ENCODE measurements at regions not wholly inside any gene's neighbourhood (a gene's known extent, or its start where the extent isn't known, plus 50 kb on each side); places are given as distances from the start of the nearest gene placed in this dataset.
"Not testable (repeated sequence)": the region's sequence is repeated elsewhere in the genome, so short reads cannot be mapped to it uniquely, and the experiment has no call there.

- no peak for DNase-seq (ENCODE audit: low read depth in 4 of 4, low spot score in 3 of 4)
Measured at GRCh38 chr5:50898966-50899365, 232.5 kb downstream of the PARP8 start.

DNA sequence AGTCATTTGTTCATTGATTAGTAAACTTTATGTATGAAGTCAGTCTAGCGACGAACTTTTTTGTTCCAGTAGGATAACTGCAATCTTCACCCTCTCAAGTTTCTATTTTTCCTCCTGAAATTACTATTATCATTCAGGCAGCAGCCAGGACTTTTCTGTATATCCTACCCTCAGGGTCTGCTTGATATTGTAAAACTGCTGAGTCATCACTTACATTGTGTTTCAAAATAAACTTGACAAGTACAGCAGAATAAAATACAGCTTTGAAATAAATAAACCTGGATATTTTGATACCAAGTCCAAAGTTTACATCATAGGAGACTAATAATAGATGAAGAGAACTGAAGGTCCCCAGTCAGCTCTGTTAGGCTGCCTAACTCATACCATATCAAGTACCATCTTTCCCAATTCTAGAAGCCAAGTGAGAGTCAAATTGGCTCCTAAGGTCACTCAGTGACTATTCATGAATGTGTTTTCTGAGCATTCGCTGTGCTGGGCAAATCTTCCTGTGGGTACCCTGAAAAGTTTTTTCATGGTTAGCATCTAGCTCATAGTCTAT is 234.6 kb downstream of the PARP8 start:
- no peak for DNase-seq (ENCODE audit: low read depth in 4 of 4, low spot score in 3 of 4)

GRCh38 chr5:50903651-50904050 is 237.2 kb downstream of the PARP8 start:
- no peak for DNase-seq (ENCODE audit: low read depth in 4 of 4, low spot score in 3 of 4)

DNA sequence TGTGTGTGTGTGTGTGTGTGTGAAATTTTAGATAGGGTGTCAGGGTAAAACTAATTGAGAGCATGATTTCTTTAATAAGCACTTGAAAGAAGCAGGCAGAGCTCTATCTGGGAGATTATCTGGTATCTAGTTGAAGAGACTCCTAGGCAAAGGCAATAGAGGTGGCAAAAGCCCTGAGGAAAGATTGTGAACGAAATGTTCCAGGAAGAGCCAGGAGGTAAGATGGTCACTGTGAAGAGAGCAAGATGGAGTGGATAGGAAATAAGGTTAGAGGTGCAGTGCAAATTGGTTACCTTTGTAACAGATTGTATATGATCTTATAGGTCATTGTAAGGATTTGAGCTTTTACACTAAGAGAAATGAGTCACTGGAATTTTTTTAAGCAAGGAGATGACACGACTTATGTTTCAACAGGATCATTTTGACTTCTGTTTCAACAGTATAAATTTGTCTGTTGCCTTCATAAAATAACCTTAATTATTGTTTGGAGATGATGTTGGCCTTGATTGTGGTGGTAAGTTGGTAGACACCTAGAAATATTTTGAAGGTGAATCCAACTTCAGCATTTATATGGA is 239.6 kb downstream of the PARP8 start:
- DNase-seq (ENCODE audit: low read depth in 4 of 4, low spot score in 3 of 4) = no peak

- not testable (repeated sequence) for DNase-seq (ENCODE audit: low read depth in 4 of 4, low spot score in 3 of 4)
Measured at GRCh38 chr5:50920160-50920559, 253.7 kb downstream of the PARP8 start.

- DNase-seq (ENCODE audit: low read depth in 4 of 4, low spot score in 3 of 4) = no peak
Measured at GRCh38 chr5:50921366-50922133, 255.1 kb downstream of the PARP8 start.

GRCh38 chr5:50922134-50922941 is 255.9 kb downstream of the PARP8 start:
- not testable (repeated sequence) for DNase-seq (ENCODE audit: low read depth in 4 of 4, low spot score in 3 of 4)

GRCh38 chr5:50922942-50923767 is 256.7 kb downstream of the PARP8 start:
- no peak for DNase-seq (ENCODE audit: low read depth in 4 of 4, low spot score in 3 of 4)

DNA sequence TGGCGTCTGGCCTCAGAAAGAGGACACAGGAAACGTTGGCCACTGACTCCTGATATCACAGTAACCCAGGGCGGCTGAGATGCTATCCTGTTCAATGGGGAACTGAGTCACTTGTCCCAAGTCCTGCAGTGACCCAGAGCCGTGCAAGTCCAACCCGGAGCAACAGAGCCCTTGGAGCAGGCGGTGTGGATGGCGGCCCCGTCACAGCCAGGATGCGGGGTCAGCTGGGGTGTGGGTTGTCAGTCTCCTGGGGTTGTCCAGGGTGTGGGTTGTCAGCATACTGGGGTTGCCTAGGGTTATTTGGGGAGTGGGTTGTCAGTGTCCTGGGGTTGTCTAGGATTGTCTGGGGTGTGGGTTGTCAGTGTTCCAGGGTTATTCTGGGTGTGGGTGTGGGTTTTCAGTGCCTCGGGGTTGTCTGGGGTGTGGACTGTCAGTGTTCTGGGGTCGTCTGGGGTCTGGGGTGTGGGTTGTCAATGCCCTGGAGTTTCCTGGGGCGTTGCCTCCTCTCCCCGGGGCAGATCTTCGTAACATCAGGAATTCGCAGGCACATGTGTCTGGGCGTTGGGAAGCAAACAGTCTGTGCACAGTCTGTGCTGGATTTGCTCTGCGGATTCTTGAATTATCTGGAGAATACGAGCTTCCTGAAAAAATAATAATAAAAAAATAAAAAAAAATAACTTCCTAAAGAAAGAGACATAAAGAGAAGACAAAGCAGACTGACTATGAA is 257.5 kb downstream of the PARP8 start:
- DNase-seq (ENCODE audit: low read depth in 4 of 4, low spot score in 3 of 4) = no peak

DNA sequence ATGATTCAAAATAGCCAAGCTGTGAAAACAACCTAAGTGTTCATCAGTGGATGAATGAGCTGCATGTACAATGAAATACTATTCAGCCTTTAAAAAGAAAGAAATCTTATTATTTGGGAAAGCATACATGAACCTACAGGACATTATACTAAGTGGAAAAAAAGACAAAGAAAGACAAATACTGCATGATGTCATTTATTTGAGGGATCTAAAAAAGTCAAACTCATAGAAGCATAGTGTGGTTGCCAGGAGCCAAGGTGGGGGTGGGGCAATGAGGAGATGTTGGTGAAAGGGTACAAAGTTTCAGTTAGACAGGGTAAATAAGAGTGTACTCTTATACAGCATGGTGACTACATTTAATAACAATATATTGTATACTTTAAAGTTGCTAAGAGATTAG is 261.5 kb downstream of the PARP8 start:
- DNase-seq (ENCODE audit: low read depth in 4 of 4, low spot score in 3 of 4) = no peak

- no peak for DNase-seq (ENCODE audit: low read depth in 4 of 4, low spot score in 3 of 4)
Measured at GRCh38 chr5:50929174-50929573, 262.7 kb downstream of the PARP8 start.

- no peak for DNase-seq (ENCODE audit: low read depth in 4 of 4, low spot score in 3 of 4)
Measured at GRCh38 chr5:50934343-50934742, 267.9 kb downstream of the PARP8 start.

- DNase-seq (ENCODE audit: low read depth in 4 of 4, low spot score in 3 of 4) = no peak
Measured at GRCh38 chr5:50945139-50945538, 278.7 kb downstream of the PARP8 start.

- peak in 1 of 4 donors; percentile 15 for DNase-seq (ENCODE audit: low read depth in 4 of 4, low spot score in 3 of 4)
Measured at GRCh38 chr5:50947906-50948683, 281.7 kb downstream of the PARP8 start.

DNA sequence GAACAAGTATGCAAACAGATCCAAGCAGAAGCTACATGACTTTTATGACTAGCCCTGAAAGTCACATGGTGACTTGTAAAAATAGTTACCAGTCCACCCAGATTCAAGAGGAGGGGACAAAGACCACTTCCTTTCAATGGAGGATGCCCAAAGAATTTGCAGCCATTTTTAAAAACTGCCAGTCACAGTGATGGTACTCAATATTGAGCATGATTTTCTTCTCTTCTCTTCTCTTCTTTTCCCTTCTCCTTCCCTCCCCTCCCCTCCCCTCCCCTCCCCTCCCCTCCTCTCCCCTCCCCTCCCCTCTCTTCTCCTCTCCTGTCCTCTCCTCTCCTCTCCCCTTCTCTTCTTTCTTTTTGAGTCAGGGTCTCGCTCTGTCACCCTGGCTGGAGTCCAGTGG is 286.9 kb downstream of the PARP8 start:
- no peak for DNase-seq (ENCODE audit: low read depth in 4 of 4, low spot score in 3 of 4)

DNA sequence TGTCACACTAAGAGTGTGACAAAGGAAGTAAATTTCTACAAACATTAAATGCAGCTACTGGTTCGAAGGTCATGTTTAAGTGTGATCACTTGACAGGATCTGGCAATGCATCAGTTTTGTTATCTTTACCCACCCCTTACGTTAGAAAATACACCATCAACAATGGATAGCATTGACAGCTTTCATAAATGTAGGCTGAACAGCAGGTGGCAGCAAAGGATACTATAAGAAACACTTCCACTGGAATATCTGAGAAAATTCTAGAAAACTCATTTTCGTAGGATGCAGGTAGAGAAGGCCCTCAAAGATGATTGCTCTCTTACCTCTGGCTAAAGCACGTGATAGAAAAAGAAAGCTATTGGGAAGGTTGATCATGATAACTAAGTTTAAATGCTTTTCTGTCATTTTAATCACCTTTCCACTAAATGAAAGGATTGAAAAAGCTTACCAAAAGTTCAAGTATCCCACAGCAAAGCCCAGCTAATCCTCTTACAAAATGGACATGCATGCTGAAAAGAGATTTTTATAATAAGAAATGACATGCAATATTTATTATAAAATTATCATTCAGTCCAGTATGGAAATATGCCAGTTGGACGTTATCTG is 292.5 kb downstream of the PARP8 start:
- DNase-seq (ENCODE audit: low read depth in 4 of 4, low spot score in 3 of 4) = peak in 1 of 4 donors; percentile 16

DNA sequence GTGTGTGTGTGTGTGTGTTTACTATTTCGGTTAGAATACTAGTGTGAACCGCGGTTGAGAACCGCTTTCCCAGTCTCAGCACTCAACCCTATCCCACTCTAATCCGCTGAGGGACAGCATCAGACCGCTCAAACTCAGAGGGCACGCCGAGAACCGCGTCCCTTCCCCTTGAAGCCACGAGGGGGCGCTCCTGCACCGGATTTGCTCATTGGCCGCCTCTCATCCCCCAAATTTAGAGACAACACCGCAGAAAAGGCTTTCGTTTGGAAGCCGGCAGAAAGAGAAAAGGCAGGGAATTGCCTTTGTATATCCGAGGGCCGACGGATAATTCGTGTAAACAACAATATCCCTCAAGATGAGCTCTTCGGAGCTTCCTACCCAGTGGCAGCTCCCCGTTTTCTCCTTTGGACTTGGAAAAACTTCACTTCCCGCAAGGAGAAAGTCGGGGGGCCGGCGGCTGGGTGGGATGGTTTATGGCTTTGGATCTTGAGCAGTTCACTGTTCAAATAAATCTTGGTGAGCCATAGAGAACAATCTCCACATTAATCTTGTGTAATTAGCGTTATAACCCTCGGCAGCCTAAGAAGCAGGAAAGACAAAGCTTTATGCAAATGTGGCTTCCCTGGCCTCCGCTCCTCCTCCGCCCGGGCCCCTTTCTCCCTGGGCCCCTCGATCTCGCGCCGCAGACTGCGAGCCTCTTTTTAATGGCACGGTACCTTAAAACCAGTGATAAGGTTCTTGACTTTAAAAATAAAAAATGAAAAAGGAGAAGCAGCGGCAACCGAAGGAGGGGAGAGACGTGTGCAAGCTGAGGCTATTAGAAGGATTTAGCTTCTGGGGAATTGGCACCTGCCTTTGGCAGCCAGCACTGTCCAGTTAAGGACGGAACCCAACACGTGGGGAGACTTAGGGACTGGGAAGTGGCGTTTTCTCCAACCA is 296.8 kb downstream of the PARP8 start:
- peak in 2 of 4 donors; percentile 61 to 74 for DNase-seq (ENCODE audit: low read depth in 4 of 4, low spot score in 3 of 4)

All from right renal pelvis (tissue), 4 donors.